NB4 (cell line): ENCODE measurements at regions not wholly inside any gene's neighbourhood (a gene's known extent, or its start where the extent isn't known, plus 50 kb on each side); places are given as distances from the start of the nearest gene placed in this dataset.

Experiments
- CTCF ChIP-seq: IDR thresholded peaks from one replicate; pipeline ENCODE4 v1.5.1; 2012; ENCODE audit warnings: low read depth, low read length
- MAX ChIP-seq: IDR thresholded peaks from 2 replicates; pipeline ENCODE4 v1.6.1; 2011; ENCODE audit warnings: low read depth, low read length
- MYC ChIP-seq: IDR thresholded peaks from 2 replicates; pipeline ENCODE4 v1.6.1; 2011; ENCODE audit warnings: low read depth, low read length
- POLR2A ChIP-seq: IDR thresholded peaks from 2 replicates; pipeline ENCODE4 v1.6.1; 2011; ENCODE audit warnings: mild to moderate bottlenecking; ENCODE audit not compliant: insufficient read length; ENCODE audit errors: extremely low read depth

GRCh38 chr1:242690849-242691609 is 166.5 kb upstream of the PLD5 start:
- no peak for TF ChIP-seq CTCF
- no peak for TF ChIP-seq POLR2A
- no peak for TF ChIP-seq MYC
- no peak for TF ChIP-seq MAX
